Endodermal cell (in vitro differentiated cells): ENCODE measurements at regions not wholly inside any gene's neighbourhood (a gene's known extent, or its start where the extent isn't known, plus 50 kb on each side); places are given as distances from the start of the nearest gene placed in this dataset.

Source experiments
- DNase-seq: peaks from one replicate; pipeline ENCODE4 v3.0.0-alpha.2; 2017
- H3K27ac ChIP-seq: 2 replicates; pipeline ENCODE4 v1.5.1; 2013; ENCODE audit warnings: mild to moderate bottlenecking, low read depth, low read length, moderate library complexity
- H3K27me3 ChIP-seq: 2 replicates; pipeline ENCODE4 v1.6.1; 2013; ENCODE audit warnings: mild to moderate bottlenecking, low read length, moderate library complexity; ENCODE audit not compliant: insufficient read depth, control insufficient read depth, poor library complexity, severe bottlenecking
- H3K36me3 ChIP-seq: 2 replicates; pipeline ENCODE4 v1.7.0; 2013; ENCODE audit warnings: mild to moderate bottlenecking, low read length, moderate library complexity; ENCODE audit not compliant: control insufficient read depth, insufficient read depth
- H3K4me1 ChIP-seq: one replicate; pipeline ENCODE4 v1.7.0; 2013; ENCODE audit warnings: low read length; ENCODE audit not compliant: control insufficient read depth, insufficient read depth
- H3K4me3 ChIP-seq: 2 replicates; pipeline ENCODE4 v1.5.1; 2013; ENCODE audit warnings: mild to moderate bottlenecking, low read length, moderate library complexity
- H3K9ac ChIP-seq: 2 replicates; pipeline ENCODE4 v1.6.1; 2013; ENCODE audit warnings: mild to moderate bottlenecking, low read length, moderate library complexity; ENCODE audit not compliant: poor library complexity, severe bottlenecking; ENCODE audit errors: extremely low read depth
- H3K9me3 ChIP-seq: 2 replicates; pipeline ENCODE4 v1.6.1; 2013; ENCODE audit warnings: mild to moderate bottlenecking, low read length, moderate library complexity; ENCODE audit not compliant: control insufficient read depth
- H3K27ac Mint-ChIP-seq: 2 replicates; pipeline ENCODE4 v1.8.0; 2020; ENCODE audit warnings: mixed read lengths
- H3K27me3 Mint-ChIP-seq: 2 replicates; pipeline ENCODE4 v1.8.0; 2021; ENCODE audit warnings: mild to moderate bottlenecking, mixed read lengths; ENCODE audit not compliant: insufficient read depth
- H3K36me3 Mint-ChIP-seq: 2 replicates; pipeline ENCODE4 v1.8.0; 2020; ENCODE audit warnings: low read depth, mixed read lengths
- H3K4me1 Mint-ChIP-seq: 2 replicates; pipeline ENCODE4 v1.8.0; 2020; ENCODE audit warnings: mixed read lengths
- H3K4me3 Mint-ChIP-seq: 2 replicates; pipeline ENCODE4 v1.8.0; 2020; ENCODE audit warnings: mild to moderate bottlenecking, moderate library complexity, mixed read lengths
- H3K9me3 Mint-ChIP-seq: 2 replicates; pipeline ENCODE4 v1.8.0; 2020; ENCODE audit warnings: mild to moderate bottlenecking, mixed read lengths
- CTCF ChIP-seq: fragments of 200-600 bp; sonication (generic); conservative IDR thresholded peaks from 2 replicates; pipeline ENCODE4 v1.5.0; 2021; ENCODE audit warnings: antibody characterized with exemption, mild to moderate bottlenecking
- WGBS, 2 experiments: methylation state at CpG; one replicate each; pipeline versions ENCODE4 v1.1.5 to v1.1.7; 2013; ENCODE audit warnings: missing lambda C conversion rate in 2 of 2, mixed read lengths in 1 of 2; ENCODE audit not compliant: insufficient coverage in 1 of 2, insufficient read length in 1 of 2; 5-methylcytosine and 5-hydroxymethylcytosine counted together

DNA sequence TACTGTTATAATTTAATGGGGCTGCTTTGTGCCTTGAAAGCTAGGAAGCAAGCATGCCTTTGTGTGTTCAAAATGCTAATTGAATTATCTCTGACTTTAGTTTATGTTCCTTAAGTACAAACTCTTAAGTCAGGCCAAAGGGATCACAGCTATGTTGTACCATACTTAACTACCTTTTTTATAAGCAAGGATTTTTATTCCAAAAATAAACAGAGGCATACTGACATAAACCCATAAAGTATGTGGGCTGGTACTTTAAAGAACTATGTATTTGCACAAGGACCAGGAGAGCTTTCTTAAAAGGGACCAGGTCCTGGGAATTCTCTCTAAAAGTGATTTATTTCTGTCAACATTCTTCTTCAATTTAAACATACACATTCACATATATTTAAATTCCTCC lies 57.8 kb upstream of the HCCS start:
- no peaks in the 10 kb centered on the region for H3K4me1 ChIP-seq
- H3K9me3 ChIP-seq: no peaks in the 10 kb centered on the region
- no peaks in the 10 kb centered on the region for H3K36me3 ChIP-seq
- Mint-ChIP-seq H3K27ac (no peak overlapping the region), H3K4me3 (no peak overlapping the region), H3K9me3 (peaks cover 50% of the 10 kb centered on the region), H3K4me1 (no peaks in the 10 kb centered on the region), H3K27me3 (no peaks in the 10 kb centered on the region), H3K36me3 (no peaks in the 10 kb centered on the region)
- no peak for TF ChIP-seq CTCF
- H3K27ac ChIP-seq: no peak overlapping the region
- no peak overlapping the region for H3K4me3 ChIP-seq
- no peak overlapping the region for H3K9ac ChIP-seq
- H3K27me3 ChIP-seq: no peaks in the 10 kb centered on the region
- no peak for DNase-seq

- Histone ChIP-seq H3K36me3 (no peaks in the 10 kb centered on the region), H3K4me3 (no peak overlapping the region), H3K27me3 (no peaks in the 10 kb centered on the region), H3K9ac (no peak overlapping the region), H3K27ac (no peak overlapping the region), H3K9me3 (no peaks in the 10 kb centered on the region), H3K4me1 (no peaks in the 10 kb centered on the region)
- WGBS, 2 experiments: 100% methylated on average over 1 to 2 of the region's 2 CpGs
- H3K27me3 Mint-ChIP-seq: no peaks in the 10 kb centered on the region
- H3K9me3 Mint-ChIP-seq: peaks cover 54% of the 10 kb centered on the region
- H3K36me3 Mint-ChIP-seq: no peaks in the 10 kb centered on the region
- no peak overlapping the region for H3K27ac Mint-ChIP-seq
- peaks cover 4% of the 10 kb centered on the region for H3K4me1 Mint-ChIP-seq
- no peak for DNase-seq
- no peak overlapping the region for H3K4me3 Mint-ChIP-seq
- TF ChIP-seq CTCF: no peak
These were observed 54.6 kb upstream of the HCCS start for GRCh38 chrX:11056322-11057176.

- Histone ChIP-seq H3K27me3 (no peaks in the 10 kb centered on the region), H3K9ac (no peak overlapping the region), H3K4me1 (no peaks in the 10 kb centered on the region), H3K4me3 (no peak overlapping the region), H3K36me3 (no peaks in the 10 kb centered on the region), H3K27ac (no peak overlapping the region), H3K9me3 (no peaks in the 10 kb centered on the region)
- 86% methylated on average over 2 of the region's 2 CpGs; no CpG with 5 or more reads in 1 of the 2 experiments for WGBS, 2 experiments
- peaks cover 46% of the 10 kb centered on the region for H3K9me3 Mint-ChIP-seq
- H3K27me3 Mint-ChIP-seq: no peaks in the 10 kb centered on the region
- no peak overlapping the region for H3K27ac Mint-ChIP-seq
- peaks cover 4% of the 10 kb centered on the region for H3K4me1 Mint-ChIP-seq
- DNase-seq: no peak
- no peak overlapping the region for H3K4me3 Mint-ChIP-seq
- TF ChIP-seq CTCF: no peak
- no peaks in the 10 kb centered on the region for H3K36me3 Mint-ChIP-seq
These were observed 51.2 kb upstream of the HCCS start for GRCh38 chrX:11059933-11060332.
